ENCODE measurements at regions not wholly inside any gene's neighbourhood (a gene's known extent, or its start where the extent isn't known, plus 50 kb on each side); places are given as distances from the start of the nearest gene placed in this dataset.

DNA sequence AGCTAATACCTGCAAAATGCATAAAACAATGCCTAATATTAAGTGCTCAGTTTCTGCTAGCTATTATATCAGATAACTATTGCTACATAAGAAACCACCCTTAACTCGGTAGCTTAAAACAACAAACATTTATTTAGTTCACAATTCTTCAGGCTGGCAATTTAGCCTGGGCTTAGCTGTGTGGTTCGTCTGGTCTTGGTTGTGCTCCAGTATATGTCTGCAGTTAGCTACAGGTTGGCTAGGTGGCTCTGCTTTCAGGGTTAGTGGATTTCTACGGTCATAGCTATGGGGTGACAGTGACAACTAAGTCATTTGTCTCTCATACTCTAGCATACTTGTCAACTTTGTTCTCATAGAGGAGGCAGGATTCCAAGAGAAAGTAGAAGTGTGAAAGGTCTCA, 61.8 kb upstream of the NRP1 start:
- ChIA-PET CTCF (interaction anchor here (0.8 kb wide), 1 partner anchor 11 kb away, joined by 3 read pairs; no protein-coding TSS in a partner anchor), POLR2A (interaction anchor here (0.8 kb wide), 1 partner anchor 359 kb away, joined by 3 read pairs; no protein-coding TSS in a partner anchor)
- Mint-ChIP-seq H3K4me1 (no peaks in the 10 kb centered on the region), H3K27me3 (peaks cover 7% of the 10 kb centered on the region), H3K36me3 (ENCODE audit: low read depth) (no peaks in the 10 kb centered on the region), H3K4me3 (no peak overlapping the region), H3K27ac (no peak overlapping the region), H3K9me3 (ENCODE audit: low read depth) (peaks cover 13% of the 10 kb centered on the region)
- intact Hi-C loops (cut with DNase I, micrococcal nuclease): no loop called here
- DNase-seq: no peak
- ATAC-seq: no peak

- ChIA-PET POLR2A (no interaction called here), CTCF (no interaction called here)
- intact Hi-C loops (cut with DNase I, micrococcal nuclease): no loop called here
- Mint-ChIP-seq H3K27ac (no peak overlapping the region), H3K4me1 (no peaks in the 10 kb centered on the region), H3K9me3 (ENCODE audit: low read depth) (peaks cover 13% of the 10 kb centered on the region), H3K27me3 (peaks cover 10% of the 10 kb centered on the region), H3K36me3 (ENCODE audit: low read depth) (no peaks in the 10 kb centered on the region), H3K4me3 (no peak overlapping the region)
- ATAC-seq: no peak
- DNase-seq: no peak
Measured at GRCh38 chr10:33395201-33395600, 60.7 kb upstream of the NRP1 start.

DNA sequence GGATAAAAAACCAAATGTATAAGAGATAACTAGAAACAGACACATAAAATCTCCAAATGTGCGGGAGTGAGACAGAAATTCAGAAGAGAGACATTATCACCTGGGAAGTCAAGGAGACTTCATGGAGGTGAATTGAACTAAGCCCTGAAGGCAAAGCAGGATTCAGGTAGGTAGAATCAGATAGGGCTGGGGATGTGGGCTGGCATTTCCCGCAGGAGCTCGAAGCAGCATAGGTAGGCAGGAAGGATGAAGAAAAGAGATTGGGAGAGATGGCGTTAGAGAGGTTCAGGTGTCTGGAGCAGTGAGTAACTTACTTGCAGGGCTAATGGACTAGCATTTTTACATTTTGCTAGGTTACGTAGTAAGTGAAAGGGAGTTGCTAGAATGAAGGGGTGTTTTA, 58.2 kb upstream of the NRP1 start:
- no peak for DNase-seq
- Mint-ChIP-seq H3K36me3 (ENCODE audit: low read depth) (no peaks in the 10 kb centered on the region), H3K27me3 (peaks cover 20% of the 10 kb centered on the region), H3K4me1 (no peaks in the 10 kb centered on the region), H3K4me3 (no peak overlapping the region), H3K27ac (no peak overlapping the region), H3K9me3 (ENCODE audit: low read depth) (peaks cover 12% of the 10 kb centered on the region)
- intact Hi-C loops (cut with DNase I, micrococcal nuclease): no loop called here
- ATAC-seq: no peak
- ChIA-PET POLR2A (no interaction called here), CTCF (no interaction called here)

DNA sequence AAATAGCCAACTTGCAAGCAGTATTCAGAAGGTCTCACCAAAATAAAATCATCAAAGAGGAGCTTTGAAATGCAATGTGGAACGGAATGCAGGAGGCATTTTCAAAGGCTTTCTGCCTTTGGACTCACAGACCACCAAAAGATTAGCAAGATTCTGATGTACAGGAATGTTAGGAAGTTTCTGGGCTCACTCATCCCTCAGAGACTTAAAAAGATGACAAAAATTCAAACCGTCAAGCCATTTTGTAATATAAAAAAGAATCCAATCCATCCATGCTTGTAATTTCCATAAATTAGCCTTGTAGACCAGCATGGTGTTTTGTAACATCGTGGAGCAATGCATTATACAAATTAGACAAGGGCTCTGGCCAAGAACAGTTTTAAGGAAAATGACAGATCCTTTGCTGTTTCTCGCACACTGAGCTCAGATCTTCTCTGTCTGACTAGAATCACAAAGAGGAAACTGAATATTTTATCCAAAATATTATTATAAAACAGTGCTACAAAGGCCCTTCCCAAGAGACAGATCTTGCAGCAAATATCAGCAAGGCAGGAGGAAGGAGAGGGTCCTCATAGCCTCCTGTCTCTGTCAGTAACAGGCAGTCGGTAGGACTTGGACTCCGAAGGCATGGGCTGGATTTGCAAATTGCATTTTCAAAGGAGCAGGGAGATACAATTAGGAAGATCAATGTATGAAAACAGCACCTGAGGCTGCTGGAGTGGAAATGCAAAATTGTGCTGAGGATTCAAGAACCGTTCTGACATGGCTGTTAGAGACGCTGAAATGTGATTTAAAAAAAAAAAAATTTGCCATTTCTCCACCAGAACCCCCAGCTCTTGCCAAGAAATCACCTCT, 57.4 kb upstream of the NRP1 start:
- peaks cover 3% of the 10 kb centered on the region for H3K9me3 Mint-ChIP-seq (ENCODE audit: low read depth)
- POLR2A ChIA-PET: no interaction called here
- intact Hi-C loops (cut with DNase I, micrococcal nuclease): no loop called here
- ATAC-seq (no peak), DNase-seq (no peak)
- H3K27me3 Mint-ChIP-seq: peaks cover 17% of the 10 kb centered on the region
- CTCF ChIA-PET: no interaction called here
- H3K36me3 Mint-ChIP-seq (ENCODE audit: low read depth): no peaks in the 10 kb centered on the region
- H3K4me1 Mint-ChIP-seq: no peaks in the 10 kb centered on the region
- H3K27ac Mint-ChIP-seq: no peak overlapping the region
- no peak overlapping the region for H3K4me3 Mint-ChIP-seq

- no peak overlapping the region for H3K4me3 Mint-ChIP-seq
- H3K27ac Mint-ChIP-seq: no peak overlapping the region
- ChIA-PET POLR2A (no interaction called here), CTCF (no interaction called here)
- ATAC-seq (no peak), DNase-seq (no peak)
- no peaks in the 10 kb centered on the region for H3K9me3 Mint-ChIP-seq (ENCODE audit: low read depth)
- no peaks in the 10 kb centered on the region for H3K36me3 Mint-ChIP-seq (ENCODE audit: low read depth)
- peaks cover 22% of the 10 kb centered on the region for H3K27me3 Mint-ChIP-seq
- intact Hi-C loops (cut with DNase I, micrococcal nuclease): no loop called here
- no peaks in the 10 kb centered on the region for H3K4me1 Mint-ChIP-seq
Measured at GRCh38 chr10:33390046-33390445, 55.6 kb upstream of the NRP1 start.

- intact Hi-C loops (cut with DNase I, micrococcal nuclease): no loop called here
- POLR2A ChIA-PET: no interaction called here
- no peak overlapping the region for H3K27ac Mint-ChIP-seq
- no peaks in the 10 kb centered on the region for H3K9me3 Mint-ChIP-seq (ENCODE audit: low read depth)
- no peaks in the 10 kb centered on the region for H3K36me3 Mint-ChIP-seq (ENCODE audit: low read depth)
- H3K4me3 Mint-ChIP-seq: no peak overlapping the region
- CTCF ChIA-PET: interaction anchor here (0.6 to 1.3 kb wide), 3 partner anchors 9 to 1060 kb away, joined by 3 to 5 read pairs (median 3); no protein-coding TSS in a partner anchor
- H3K27me3 Mint-ChIP-seq: peaks cover 25% of the 10 kb centered on the region
- no peak for ATAC-seq
- DNase-seq: no peak
- no peaks in the 10 kb centered on the region for H3K4me1 Mint-ChIP-seq
Measured at GRCh38 chr10:33388785-33389184, 54.3 kb upstream of the NRP1 start.

GRCh38 chr10:33388382-33388781, 53.9 kb upstream of the NRP1 start:
- intact Hi-C loops (cut with DNase I, micrococcal nuclease): no loop called here
- POLR2A ChIA-PET: no interaction called here
- no peaks in the 10 kb centered on the region for H3K36me3 Mint-ChIP-seq (ENCODE audit: low read depth)
- H3K4me3 Mint-ChIP-seq: no peak overlapping the region
- H3K27ac Mint-ChIP-seq: no peak overlapping the region
- DNase-seq (no peak), ATAC-seq (no peak)
- CTCF ChIA-PET: interaction anchor here (0.6 to 1.3 kb wide), 3 partner anchors 9 to 1060 kb away, joined by 3 to 5 read pairs (median 3); no protein-coding TSS in a partner anchor
- H3K4me1 Mint-ChIP-seq: no peaks in the 10 kb centered on the region
- no peaks in the 10 kb centered on the region for H3K9me3 Mint-ChIP-seq (ENCODE audit: low read depth)
- H3K27me3 Mint-ChIP-seq: peaks cover 27% of the 10 kb centered on the region

DNA sequence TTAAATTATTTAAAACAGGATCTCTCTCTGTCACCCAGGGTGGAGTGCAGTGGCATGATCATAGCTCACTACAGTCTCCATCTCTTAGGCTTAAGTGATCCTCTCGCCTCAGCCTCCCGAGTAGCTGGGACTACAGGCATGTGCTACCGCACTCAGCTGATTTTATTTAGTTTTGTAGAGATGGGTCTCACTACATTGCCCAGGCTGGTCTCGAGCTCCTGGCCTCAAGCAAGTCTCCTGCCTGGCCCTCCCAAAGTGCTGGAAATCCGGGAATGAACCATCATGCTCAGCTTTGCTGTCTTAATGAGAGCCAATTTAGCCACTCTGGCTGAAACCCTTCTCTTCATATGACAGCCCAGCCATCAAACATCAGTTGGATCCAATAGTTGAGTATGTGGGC, 53.3 kb upstream of the NRP1 start:
- H3K27ac Mint-ChIP-seq: no peak overlapping the region
- ATAC-seq (no peak), DNase-seq (no peak)
- H3K4me1 Mint-ChIP-seq: no peaks in the 10 kb centered on the region
- H3K36me3 Mint-ChIP-seq (ENCODE audit: low read depth): no peaks in the 10 kb centered on the region
- POLR2A ChIA-PET: no interaction called here
- intact Hi-C loops (cut with DNase I, micrococcal nuclease): no loop called here
- no peaks in the 10 kb centered on the region for H3K9me3 Mint-ChIP-seq (ENCODE audit: low read depth)
- H3K27me3 Mint-ChIP-seq: peaks cover 27% of the 10 kb centered on the region
- H3K4me3 Mint-ChIP-seq: no peak overlapping the region
- CTCF ChIA-PET: no interaction called here

DNA sequence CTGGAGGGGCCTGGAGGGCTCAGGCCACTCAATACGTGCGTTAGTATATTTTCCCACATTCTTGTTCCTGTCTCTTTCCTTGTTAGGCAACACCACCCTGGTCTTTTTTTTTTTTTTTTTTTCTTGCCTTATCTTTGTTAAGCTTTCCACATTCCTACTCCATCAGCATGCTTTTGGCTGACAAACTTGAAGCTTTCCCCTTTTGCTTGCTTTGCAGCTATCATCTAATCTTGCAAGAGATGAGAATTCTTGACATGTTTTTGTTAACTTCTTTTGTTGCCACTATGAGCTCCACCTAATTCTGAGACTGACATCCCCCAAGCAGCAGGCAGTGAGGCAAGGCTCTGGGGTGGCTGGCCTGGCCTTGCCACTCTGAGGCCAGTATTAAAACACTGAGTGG, 52.5 kb upstream of the NRP1 start:
- Mint-ChIP-seq H3K36me3 (ENCODE audit: low read depth) (no peaks in the 10 kb centered on the region), H3K9me3 (ENCODE audit: low read depth) (no peaks in the 10 kb centered on the region), H3K4me3 (no peak overlapping the region), H3K27ac (no peak overlapping the region), H3K27me3 (peaks cover 32% of the 10 kb centered on the region), H3K4me1 (no peaks in the 10 kb centered on the region)
- DNase-seq: no peak
- POLR2A ChIA-PET: no interaction called here
- no peak for ATAC-seq
- CTCF ChIA-PET: no interaction called here
- intact Hi-C loops (cut with DNase I, micrococcal nuclease): no loop called here

DNA sequence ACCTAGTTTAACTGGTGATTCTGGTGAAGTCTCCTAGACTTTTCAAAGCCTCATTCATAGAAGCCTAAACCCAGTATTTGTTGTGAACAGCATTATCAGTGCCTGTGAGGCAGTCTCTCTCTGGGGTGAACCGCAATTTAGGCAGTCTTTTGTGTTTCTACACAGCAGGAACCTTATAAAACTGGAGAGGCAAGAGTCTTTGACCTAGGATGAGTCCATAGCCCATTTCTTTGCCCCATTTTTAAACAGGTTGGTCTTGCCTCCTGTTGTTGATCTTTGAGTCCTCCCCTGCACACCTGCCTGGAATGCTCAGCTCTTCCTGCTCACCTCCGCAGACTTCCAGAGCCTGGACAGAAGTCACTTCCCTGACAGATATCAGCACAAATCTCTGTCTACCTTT, 51.2 kb upstream of the NRP1 start:
- ATAC-seq: no peak
- ChIA-PET POLR2A (no interaction called here), CTCF (interaction anchor here (1.1 kb wide), 1 partner anchor 10 kb away, joined by 3 read pairs; no protein-coding TSS in a partner anchor)

GRCh38 chr10:33385015-33385414, 50.5 kb upstream of the NRP1 start:
- no peak for DNase-seq
- Mint-ChIP-seq H3K27me3 (peaks cover 38% of the 10 kb centered on the region), H3K4me1 (no peaks in the 10 kb centered on the region), H3K4me3 (no peak overlapping the region), H3K36me3 (ENCODE audit: low read depth) (no peaks in the 10 kb centered on the region), H3K27ac (no peak overlapping the region), H3K9me3 (ENCODE audit: low read depth) (no peaks in the 10 kb centered on the region)
- POLR2A ChIA-PET: no interaction called here
- ATAC-seq: no peak
- intact Hi-C loops (cut with DNase I, micrococcal nuclease): no loop called here
- CTCF ChIA-PET: interaction anchor here (1.1 kb wide), 1 partner anchor 11 kb away, joined by 3 read pairs; no protein-coding TSS in a partner anchor

More for the DNA sequence above, 51.2 kb upstream of the NRP1 start:
- no peak overlapping the region for H3K4me3 Mint-ChIP-seq
- DNase-seq: no peak
- no peaks in the 10 kb centered on the region for H3K36me3 Mint-ChIP-seq (ENCODE audit: low read depth)
- peaks cover 36% of the 10 kb centered on the region for H3K27me3 Mint-ChIP-seq
- H3K4me1 Mint-ChIP-seq: no peaks in the 10 kb centered on the region
- H3K9me3 Mint-ChIP-seq (ENCODE audit: low read depth): no peaks in the 10 kb centered on the region
- no peak overlapping the region for H3K27ac Mint-ChIP-seq
- intact Hi-C loops (cut with DNase I, micrococcal nuclease): no loop called here

Data from activated CD4-positive, alpha-beta T cell treated with anti-CD3 and anti-CD28 coated beads for 36 hours (primary cell).